ENCODE measurements at regions not wholly inside any gene's neighbourhood (a gene's known extent, or its start where the extent isn't known, plus 50 kb on each side); places are given as distances from the start of the nearest gene placed in this dataset.

DNA sequence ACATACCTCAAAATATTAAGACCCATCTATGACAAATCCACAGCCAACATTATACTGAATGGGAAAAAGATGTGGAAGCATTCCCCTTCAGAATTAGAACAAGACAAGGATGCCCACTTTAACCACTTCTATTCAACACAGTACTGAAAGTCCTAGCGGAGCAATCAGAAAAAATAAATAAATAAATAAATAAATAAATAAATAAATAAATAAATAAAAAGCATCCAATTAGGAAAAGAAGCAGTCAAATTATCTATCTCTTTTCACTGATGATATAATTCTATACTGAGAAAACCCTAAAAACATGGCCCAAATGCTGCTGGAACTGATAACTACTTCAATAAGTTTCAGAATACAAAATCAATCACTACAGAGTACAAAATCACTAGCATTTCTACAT is 67.5 kb downstream of the PRR32 start:
- H3K4me3 ChIP-seq (ENCODE audit: low read depth, low read length), result no peak overlapping the region
- DNase-seq, result no peak
- no peak overlapping the region for H4K8ac ChIP-seq (ENCODE audit: low read depth, low read length)
- H3K18ac ChIP-seq (ENCODE audit: low read length), result no peak overlapping the region
- no peak overlapping the region for H3K4me2 ChIP-seq (ENCODE audit: low read length)
- H4K12ac ChIP-seq (ENCODE audit: low read depth, low read length), result no peak overlapping the region
- H3K23ac ChIP-seq (ENCODE audit: low read length), result no peak overlapping the region
- no peak overlapping the region for H3K27ac ChIP-seq (ENCODE audit: low read depth, low read length)
- no peaks in the 10 kb centered on the region for H3K9me3 ChIP-seq (ENCODE audit: insufficient read depth, low read depth, low read length)
- no peak overlapping the region for H2BK120ac ChIP-seq (ENCODE audit: insufficient read depth, low read length, poor library complexity)
- H4K91ac ChIP-seq (ENCODE audit: low read depth, low read length), result no peak overlapping the region
- H3K27me3 ChIP-seq (ENCODE audit: insufficient read depth, low read length), result no peaks in the 10 kb centered on the region
- no peak overlapping the region for H3K4ac ChIP-seq (ENCODE audit: low read depth, low read length)
- no peaks in the 10 kb centered on the region for H3K4me1 ChIP-seq (ENCODE audit: control insufficient read depth in 1 of 2, insufficient read depth in 2 of 2, low read length in 2 of 2)
- no peaks in the 10 kb centered on the region for H3K79me2 ChIP-seq (ENCODE audit: control insufficient read depth, insufficient read depth, low read length, poor library complexity)
- no peak overlapping the region for H2BK12ac ChIP-seq (ENCODE audit: low read length)
- H3K79me1 ChIP-seq (ENCODE audit: low read length), result no peaks in the 10 kb centered on the region
- no peak overlapping the region for H2AFZ ChIP-seq (ENCODE audit: insufficient read depth, low read length, poor library complexity)
- no peak overlapping the region for H2BK5ac ChIP-seq (ENCODE audit: low read depth, low read length, poor library complexity)
- H3K9ac ChIP-seq (ENCODE audit: low read length), result no peak overlapping the region
- no peaks in the 10 kb centered on the region for H3K36me3 ChIP-seq (ENCODE audit: control insufficient read depth in 1 of 2, insufficient read depth in 2 of 2, low read length in 2 of 2)
- no CpG with 5 or more reads among the region's 1 CpG for WGBS (ENCODE audit: extremely low coverage, insufficient coverage, insufficient read length)
- H3K14ac ChIP-seq (ENCODE audit: low read length), result no peak overlapping the region
- no peak overlapping the region for H2AK5ac ChIP-seq (ENCODE audit: low read length)

DNA sequence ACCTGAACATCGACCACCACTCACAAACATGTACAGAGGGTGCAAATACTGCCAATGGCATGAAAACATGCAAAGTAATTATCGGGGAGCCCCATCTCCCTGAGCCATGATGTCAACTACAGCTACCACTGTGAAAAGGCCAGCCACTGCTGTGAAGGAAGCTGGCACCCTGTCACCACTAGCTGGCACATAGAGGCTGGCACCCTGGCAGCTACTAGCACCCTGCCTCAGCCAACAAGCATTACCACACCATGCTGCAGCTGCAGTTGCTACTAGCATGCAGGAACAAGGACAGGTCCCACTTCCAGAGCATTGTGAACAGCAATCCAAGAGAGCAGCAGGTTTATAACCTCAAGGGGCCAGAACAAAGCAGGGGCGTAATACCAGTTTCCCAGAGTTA is 81.4 kb downstream of the PRR32 start:
- H3K18ac ChIP-seq (ENCODE audit: low read length), result no peak overlapping the region
- no peak overlapping the region for H3K23ac ChIP-seq (ENCODE audit: low read length)
- H2BK12ac ChIP-seq (ENCODE audit: low read length), result no peak overlapping the region
- H2BK5ac ChIP-seq (ENCODE audit: low read depth, low read length, poor library complexity), result no peak overlapping the region
- no peak overlapping the region for H4K8ac ChIP-seq (ENCODE audit: low read depth, low read length)
- H2BK120ac ChIP-seq (ENCODE audit: insufficient read depth, low read length, poor library complexity), result no peak overlapping the region
- H3K36me3 ChIP-seq (ENCODE audit: control insufficient read depth in 1 of 2, insufficient read depth in 2 of 2, low read length in 2 of 2), result no peaks in the 10 kb centered on the region
- WGBS (ENCODE audit: extremely low coverage, insufficient coverage, insufficient read length), result no CpG with 5 or more reads among the region's 3 CpGs
- no peaks in the 10 kb centered on the region for H3K79me1 ChIP-seq (ENCODE audit: low read length)
- no peak overlapping the region for H4K91ac ChIP-seq (ENCODE audit: low read depth, low read length)
- no peak overlapping the region for H3K14ac ChIP-seq (ENCODE audit: low read length)
- no peaks in the 10 kb centered on the region for H3K4me1 ChIP-seq (ENCODE audit: control insufficient read depth in 1 of 2, insufficient read depth in 2 of 2, low read length in 2 of 2)
- H4K12ac ChIP-seq (ENCODE audit: low read depth, low read length), result no peak overlapping the region
- H3K27me3 ChIP-seq (ENCODE audit: insufficient read depth, low read length), result no peaks in the 10 kb centered on the region
- H3K79me2 ChIP-seq (ENCODE audit: control insufficient read depth, insufficient read depth, low read length, poor library complexity), result no peaks in the 10 kb centered on the region
- no peaks in the 10 kb centered on the region for H3K9me3 ChIP-seq (ENCODE audit: insufficient read depth, low read depth, low read length)
- no peak overlapping the region for H3K27ac ChIP-seq (ENCODE audit: low read depth, low read length)
- no peak overlapping the region for H3K4me2 ChIP-seq (ENCODE audit: low read length)
- no peak for DNase-seq
- H3K4ac ChIP-seq (ENCODE audit: low read depth, low read length), result no peak overlapping the region
- no peak overlapping the region for H2AFZ ChIP-seq (ENCODE audit: insufficient read depth, low read length, poor library complexity)
- no peak overlapping the region for H3K9ac ChIP-seq (ENCODE audit: low read length)
- H2AK5ac ChIP-seq (ENCODE audit: low read length), result no peak overlapping the region
- H3K4me3 ChIP-seq (ENCODE audit: low read depth, low read length), result no peak overlapping the region

- Histone ChIP-seq H2AFZ (ENCODE audit: insufficient read depth, low read length, poor library complexity) (no peak overlapping the region), H4K12ac (ENCODE audit: low read depth, low read length) (no peak overlapping the region)
Observed at GRCh38 chrX:126929071-126929470, 109.5 kb downstream of the PRR32 start.

DNA sequence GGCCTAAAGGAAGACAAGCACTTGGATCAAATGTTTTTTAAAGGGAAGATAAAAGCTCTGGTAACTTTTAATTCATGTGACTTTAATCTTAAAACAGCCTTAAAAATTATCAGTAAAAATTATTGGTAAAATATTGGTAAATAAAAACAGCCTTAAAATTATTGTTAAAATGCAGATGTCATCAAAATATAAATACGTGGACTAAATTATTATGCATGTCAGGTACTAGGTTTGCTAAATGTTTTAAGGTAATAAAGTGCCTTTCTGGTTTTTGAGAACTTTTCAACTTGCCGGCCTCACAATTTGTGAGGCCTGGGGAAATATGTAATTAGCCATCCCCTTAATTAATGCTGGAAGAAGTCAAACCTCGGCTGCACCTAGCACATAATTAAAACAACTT is 147.7 kb downstream of the PRR32 start:
- Histone ChIP-seq H3K14ac (ENCODE audit: low read length) (no peak overlapping the region), H3K27ac (ENCODE audit: low read depth, low read length) (no peak overlapping the region), H2BK12ac (ENCODE audit: low read length) (no peak overlapping the region), H3K4ac (ENCODE audit: low read depth, low read length) (no peak overlapping the region), H4K8ac (ENCODE audit: low read depth, low read length) (no peak overlapping the region), H3K36me3 (ENCODE audit: control insufficient read depth in 1 of 2, insufficient read depth in 2 of 2, low read length in 2 of 2) (no peaks in the 10 kb centered on the region), H4K91ac (ENCODE audit: low read depth, low read length) (no peak overlapping the region), H3K4me3 (ENCODE audit: low read depth, low read length) (no peak overlapping the region), H3K4me2 (ENCODE audit: low read length) (no peak overlapping the region), H3K23ac (ENCODE audit: low read length) (no peak overlapping the region), H3K27me3 (ENCODE audit: insufficient read depth, low read length) (no peaks in the 10 kb centered on the region), H3K79me2 (ENCODE audit: control insufficient read depth, insufficient read depth, low read length, poor library complexity) (no peaks in the 10 kb centered on the region), H3K9me3 (ENCODE audit: insufficient read depth, low read depth, low read length) (no peaks in the 10 kb centered on the region), H2AK5ac (ENCODE audit: low read length) (no peak overlapping the region), H2BK5ac (ENCODE audit: low read depth, low read length, poor library complexity) (no peak overlapping the region), H3K18ac (ENCODE audit: low read length) (no peak overlapping the region), H3K9ac (ENCODE audit: low read length) (no peak overlapping the region), H2AFZ (ENCODE audit: insufficient read depth, low read length, poor library complexity) (no peak overlapping the region), H3K4me1 (ENCODE audit: control insufficient read depth in 1 of 2, insufficient read depth in 2 of 2, low read length in 2 of 2) (no peaks in the 10 kb centered on the region), H2BK120ac (ENCODE audit: insufficient read depth, low read length, poor library complexity) (no peak overlapping the region), H4K12ac (ENCODE audit: low read depth, low read length) (no peak overlapping the region), H3K79me1 (ENCODE audit: low read length) (no peaks in the 10 kb centered on the region)
- no CpG with 5 or more reads among the region's 3 CpGs for WGBS (ENCODE audit: extremely low coverage, insufficient coverage, insufficient read length)
- no peak for DNase-seq

More at GRCh38 chrX:126929071-126929470, 109.5 kb downstream of the PRR32 start:
- Histone ChIP-seq H3K79me2 (ENCODE audit: control insufficient read depth, insufficient read depth, low read length, poor library complexity) (no peaks in the 10 kb centered on the region), H2AK5ac (ENCODE audit: low read length) (no peak overlapping the region), H3K36me3 (ENCODE audit: control insufficient read depth in 1 of 2, insufficient read depth in 2 of 2, low read length in 2 of 2) (no peaks in the 10 kb centered on the region), H3K4me3 (ENCODE audit: low read depth, low read length) (no peak overlapping the region), H3K9me3 (ENCODE audit: insufficient read depth, low read depth, low read length) (no peaks in the 10 kb centered on the region), H4K8ac (ENCODE audit: low read depth, low read length) (no peak overlapping the region), H3K27ac (ENCODE audit: low read depth, low read length) (no peak overlapping the region), H4K91ac (ENCODE audit: low read depth, low read length) (no peak overlapping the region), H3K9ac (ENCODE audit: low read length) (no peak overlapping the region), H3K23ac (ENCODE audit: low read length) (no peak overlapping the region), H2BK5ac (ENCODE audit: low read depth, low read length, poor library complexity) (no peak overlapping the region), H3K4me1 (ENCODE audit: control insufficient read depth in 1 of 2, insufficient read depth in 2 of 2, low read length in 2 of 2) (no peaks in the 10 kb centered on the region), H3K4ac (ENCODE audit: low read depth, low read length) (no peak overlapping the region), H3K27me3 (ENCODE audit: insufficient read depth, low read length) (no peaks in the 10 kb centered on the region), H2BK12ac (ENCODE audit: low read length) (no peak overlapping the region), H3K18ac (ENCODE audit: low read length) (no peak overlapping the region), H3K4me2 (ENCODE audit: low read length) (no peak overlapping the region), H3K14ac (ENCODE audit: low read length) (no peak overlapping the region), H3K79me1 (ENCODE audit: low read length) (no peaks in the 10 kb centered on the region), H2BK120ac (ENCODE audit: insufficient read depth, low read length, poor library complexity) (no peak overlapping the region)
- WGBS (ENCODE audit: extremely low coverage, insufficient coverage, insufficient read length), result no CpG with 5 or more reads among the region's 1 CpG
- DNase-seq, result peak in 1 of 2 donors; percentile 9

Data from trophoblast cell (in vitro differentiated cells and primary cell).